HepG2 (cell line): ENCODE measurements at regions not wholly inside any gene's neighbourhood (a gene's known extent, or its start where the extent isn't known, plus 50 kb on each side); places are given as distances from the start of the nearest gene placed in this dataset.

Experiments used
- ATAC-seq: fragments of 200-7000 bp; cut with Tn5 transposase; 3 replicates; pipeline ENCODE4 v1.9.1; 2020; ENCODE audit warnings: mild to moderate bottlenecking, moderate library complexity
- BruUV-seq: library from RNA; stranded (reverse); fragments of 400-500 nt; replicated peaks from 2 replicates; lab custom pipeline; 2021; lab: Mats Ljungman, UMichigan
- CTCF ChIA-PET: fragments of 300-600 bp; formaldehyde crosslinking; extraction: SDS; loops from one replicate; lab custom pipeline; 2021; ENCODE audit warnings: low total read pairs, inconsistent platforms, low intra/inter-chr PET ratio; lab: Yijun Ruan, JAX
- POLR2A ChIA-PET: fragments of 350-600 bp; sonication (Branson Sonifier 250); formaldehyde crosslinking; loops from one replicate; lab custom pipeline; 2020; ENCODE audit warnings: antibody characterized with exemption, inconsistent platforms; lab: Yijun Ruan, JAX
- DNase-seq: peaks from one replicate; pipeline ENCODE4 v3.0.0-alpha.2; 2015; ENCODE audit warnings: low spot score
- FAIRE-seq: peaks from 3 replicates; lab custom pipeline; 2011; peaks lifted over from hg19 to GRCh38; lab: Jason Lieb, UNC
- H2AFZ ChIP-seq: one replicate; pipeline ENCODE4 v1.6.1; 2011; ENCODE audit warnings: low read length, inconsistent platforms
- H3K27ac ChIP-seq: fragments of 300-600 bp; 3 replicates; pipeline ENCODE4 v1.8.0; 2011; ENCODE audit warnings: mixed run types, mild to moderate bottlenecking, mixed read lengths, low read length, inconsistent platforms; ENCODE audit not compliant: insufficient read depth; ENCODE audit errors: extremely low read length
- H3K27me3 ChIP-seq, 2 experiments: fragments of 200-600 bp in 1 of 2; 2 replicates in 1 of 2; 3 replicates in 1 of 2; pipeline versions ENCODE4 v1.6.0 to v1.8.0; 2011; ENCODE audit warnings: low read length in 2 of 2, mild to moderate bottlenecking in 2 of 2, moderate library complexity in 2 of 2, inconsistent platforms in 1 of 2; ENCODE audit not compliant: insufficient read depth in 2 of 2, control insufficient read depth in 1 of 2
- H3K36me3 ChIP-seq, 2 experiments: fragments of 200-600 bp in 1 of 2; replicated peaks in 1 of 2; 2 replicates in 1 of 2; 3 replicates in 1 of 2; pipeline versions ENCODE4 v1.5.1 to v1.8.0; 2011; ENCODE audit warnings: low read length in 2 of 2, inconsistent platforms in 1 of 2; ENCODE audit not compliant: insufficient read depth in 2 of 2, control insufficient read depth in 1 of 2
- H3K4me1 ChIP-seq: 2 replicates; pipeline ENCODE4 v1.5.1; 2012; ENCODE audit warnings: low read length, inconsistent platforms; ENCODE audit not compliant: insufficient read depth
- H3K4me2 ChIP-seq: 2 replicates; pipeline ENCODE4 v1.6.0; 2011; ENCODE audit warnings: low read depth, low read length, inconsistent platforms
- H3K4me3 ChIP-seq, 3 experiments: fragments of 200-600 bp in 1 of 3; sonication (generic), shearing (Covaris generic) in 1 of 3; replicated peaks in 1 of 3; 2 replicates each; pipeline ENCODE4 v1.5.1; 2011 to 2016; ENCODE audit warnings: low read length in 3 of 3, inconsistent platforms in 2 of 3, low read depth in 2 of 3, mild to moderate bottlenecking in 2 of 3, control low read depth in 1 of 3, mixed read lengths in 1 of 3; ENCODE audit not compliant: insufficient read depth in 1 of 3
- H3K79me2 ChIP-seq: one replicate; pipeline ENCODE4 v1.6.1; 2011; ENCODE audit warnings: low read length, inconsistent platforms; ENCODE audit not compliant: insufficient read depth
- H3K9ac ChIP-seq: 2 replicates; pipeline ENCODE4 v1.6.0; 2011; ENCODE audit warnings: mild to moderate bottlenecking, low read depth, low read length, inconsistent platforms; ENCODE audit not compliant: insufficient read depth
- H3K9me3 ChIP-seq: 2 replicates; pipeline ENCODE4 v1.5.1; 2012; ENCODE audit warnings: mild to moderate bottlenecking, low read length
- H4K20me1 ChIP-seq: 2 replicates; pipeline ENCODE4 v1.6.0; 2011; ENCODE audit warnings: inconsistent platforms, mild to moderate bottlenecking, low read length, moderate library complexity; ENCODE audit not compliant: insufficient read depth
- WGBS: methylation state at CpG from one replicate; pipeline ENCODE4 v1.1.6; 2017; ENCODE audit warnings: low lambda C conversion rate; 5-methylcytosine and 5-hydroxymethylcytosine counted together
- in situ Hi-C: cut with HindIII; loops from 2 replicates; pipeline ENCODE4 v1.10.0; 2017; ENCODE audit warnings: low pct_unique_long_range_greater_than_20kb; ENCODE audit not compliant: extremely low pct_ligation_motif_present
- intact Hi-C: fragments of 100-400 bp; cut with micrococcal nuclease; formaldehyde crosslinking; loops from one replicate; pipeline ENCODE4 v1.10.0; 2022; ENCODE audit not compliant: unreplicated experiment
- TF ChIP-seq, protein P1 (sequence below): sonication (generic); formaldehyde crosslinking; conservative IDR thresholded peaks from 2 replicates; pipeline ENCODE4 v1.4.0; 2020; ENCODE audit warnings: mild to moderate bottlenecking, missing genetic modification reagents, moderate library complexity
- TF ChIP-seq, protein P2 (sequence below): sonication (generic); formaldehyde crosslinking; IDR thresholded peaks from 2 replicates; pipeline ENCODE4 v1.4.0; 2020; ENCODE audit warnings: mild to moderate bottlenecking, missing genetic modification reagents
- TF ChIP-seq, protein P3 (sequence below): sonication (generic); formaldehyde crosslinking; IDR thresholded peaks from 2 replicates; pipeline ENCODE4 v1.4.0; 2020; ENCODE audit warnings: missing genetic modification reagents

DNA sequence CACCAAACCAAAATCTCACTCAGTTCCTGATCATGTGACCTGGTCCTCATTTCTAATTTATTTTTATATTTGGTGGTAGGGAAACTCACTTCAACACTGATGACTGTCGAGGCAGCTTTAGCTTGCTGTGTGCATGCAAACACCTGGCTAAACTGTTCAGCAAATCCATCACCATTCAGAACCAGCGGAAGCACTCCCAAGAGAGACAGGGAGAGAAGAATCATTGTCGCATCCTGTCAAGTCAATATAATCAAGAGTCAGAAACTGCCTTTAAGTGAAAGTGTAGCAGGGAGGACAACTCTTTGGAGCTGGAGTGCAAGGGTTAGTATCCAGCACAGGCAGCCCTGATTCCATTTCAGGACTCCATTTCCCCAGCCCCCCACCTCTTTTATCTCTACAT, 300.7 kb downstream of the XPNPEP1 start:
- TF ChIP-seq, protein P1, sequence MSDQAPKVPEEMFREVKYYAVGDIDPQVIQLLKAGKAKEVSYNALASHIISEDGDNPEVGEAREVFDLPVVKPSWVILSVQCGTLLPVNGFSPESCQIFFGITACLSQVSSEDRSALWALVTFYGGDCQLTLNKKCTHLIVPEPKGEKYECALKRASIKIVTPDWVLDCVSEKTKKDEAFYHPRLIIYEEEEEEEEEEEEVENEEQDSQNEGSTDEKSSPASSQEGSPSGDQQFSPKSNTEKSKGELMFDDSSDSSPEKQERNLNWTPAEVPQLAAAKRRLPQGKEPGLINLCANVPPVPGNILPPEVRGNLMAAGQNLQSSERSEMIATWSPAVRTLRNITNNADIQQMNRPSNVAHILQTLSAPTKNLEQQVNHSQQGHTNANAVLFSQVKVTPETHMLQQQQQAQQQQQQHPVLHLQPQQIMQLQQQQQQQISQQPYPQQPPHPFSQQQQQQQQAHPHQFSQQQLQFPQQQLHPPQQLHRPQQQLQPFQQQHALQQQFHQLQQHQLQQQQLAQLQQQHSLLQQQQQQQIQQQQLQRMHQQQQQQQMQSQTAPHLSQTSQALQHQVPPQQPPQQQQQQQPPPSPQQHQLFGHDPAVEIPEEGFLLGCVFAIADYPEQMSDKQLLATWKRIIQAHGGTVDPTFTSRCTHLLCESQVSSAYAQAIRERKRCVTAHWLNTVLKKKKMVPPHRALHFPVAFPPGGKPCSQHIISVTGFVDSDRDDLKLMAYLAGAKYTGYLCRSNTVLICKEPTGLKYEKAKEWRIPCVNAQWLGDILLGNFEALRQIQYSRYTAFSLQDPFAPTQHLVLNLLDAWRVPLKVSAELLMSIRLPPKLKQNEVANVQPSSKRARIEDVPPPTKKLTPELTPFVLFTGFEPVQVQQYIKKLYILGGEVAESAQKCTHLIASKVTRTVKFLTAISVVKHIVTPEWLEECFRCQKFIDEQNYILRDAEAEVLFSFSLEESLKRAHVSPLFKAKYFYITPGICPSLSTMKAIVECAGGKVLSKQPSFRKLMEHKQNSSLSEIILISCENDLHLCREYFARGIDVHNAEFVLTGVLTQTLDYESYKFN (CRISPR knock-in tag): no peak
- TF ChIP-seq, protein P2, sequence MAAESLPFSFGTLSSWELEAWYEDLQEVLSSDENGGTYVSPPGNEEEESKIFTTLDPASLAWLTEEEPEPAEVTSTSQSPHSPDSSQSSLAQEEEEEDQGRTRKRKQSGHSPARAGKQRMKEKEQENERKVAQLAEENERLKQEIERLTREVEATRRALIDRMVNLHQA (CRISPR knock-in tag): no peak
- TF ChIP-seq, protein P3, sequence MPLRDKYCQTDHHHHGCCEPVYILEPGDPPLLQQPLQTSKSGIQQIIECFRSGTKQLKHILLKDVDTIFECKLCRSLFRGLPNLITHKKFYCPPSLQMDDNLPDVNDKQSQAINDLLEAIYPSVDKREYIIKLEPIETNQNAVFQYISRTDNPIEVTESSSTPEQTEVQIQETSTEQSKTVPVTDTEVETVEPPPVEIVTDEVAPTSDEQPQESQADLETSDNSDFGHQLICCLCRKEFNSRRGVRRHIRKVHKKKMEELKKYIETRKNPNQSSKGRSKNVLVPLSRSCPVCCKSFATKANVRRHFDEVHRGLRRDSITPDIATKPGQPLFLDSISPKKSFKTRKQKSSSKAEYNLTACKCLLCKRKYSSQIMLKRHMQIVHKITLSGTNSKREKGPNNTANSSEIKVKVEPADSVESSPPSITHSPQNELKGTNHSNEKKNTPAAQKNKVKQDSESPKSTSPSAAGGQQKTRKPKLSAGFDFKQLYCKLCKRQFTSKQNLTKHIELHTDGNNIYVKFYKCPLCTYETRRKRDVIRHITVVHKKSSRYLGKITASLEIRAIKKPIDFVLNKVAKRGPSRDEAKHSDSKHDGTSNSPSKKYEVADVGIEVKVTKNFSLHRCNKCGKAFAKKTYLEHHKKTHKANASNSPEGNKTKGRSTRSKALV: no peak
- in situ Hi-C loops (no loop called here), intact Hi-C loops (no loop called here)
- Histone ChIP-seq H2AFZ (no peak overlapping the region), H3K4me3 (no peak overlapping the region), H3K4me1 (no peaks in the 10 kb centered on the region), H3K27ac (no peak overlapping the region), H4K20me1 (no peaks in the 10 kb centered on the region), H3K36me3 (no peaks in the 10 kb centered on the region), H3K79me2 (no peaks in the 10 kb centered on the region), H3K9me3 (no peaks in the 10 kb centered on the region), H3K27me3 (no peaks in the 10 kb centered on the region), H3K4me2 (no peak overlapping the region), H3K9ac (no peak overlapping the region)
- FAIRE-seq: no peak
- 14% methylated on average over 2 of the region's 3 CpGs for WGBS
- no peak for DNase-seq
- ATAC-seq: no peak
- BruUV-seq: no TSS peak
- ChIA-PET CTCF (no interaction called here), POLR2A (no interaction called here)
